Left lung (tissue), 4 donors: ENCODE measurements at regions not wholly inside any gene's neighbourhood (a gene's known extent, or its start where the extent isn't known, plus 50 kb on each side); places are given as distances from the start of the nearest gene placed in this dataset.

ENCODE experiments used
- ATAC-seq: fragments of 200-7000 bp; cut with Tn5 transposase; one replicate; pipeline ENCODE4 v1.9.1; 2020; ENCODE audit warnings: moderate library complexity
- DNase-seq, 4 donors: peaks; one replicate each; pipeline ENCODE4 v3.0.0-alpha.2; 2013 to 2020
- H3K27ac ChIP-seq, 2 donors: fragments of 200-600 bp; sonication (generic) in 1 of 2; one replicate each; pipeline versions ENCODE4 v1.5.0 to v1.8.0; 2020 to 2021
- H3K27me3 ChIP-seq, 2 donors: fragments of 200-600 bp; sonication (generic) in 1 of 2; one replicate each; pipeline versions ENCODE4 v1.5.0 to v1.8.0; 2020 to 2021
- H3K36me3 ChIP-seq, 2 donors: fragments of 200-600 bp; sonication (generic) in 1 of 2; one replicate each; pipeline versions ENCODE4 v1.5.0 to v1.8.0; 2020 to 2021
- H3K4me1 ChIP-seq, 2 donors: fragments of 200-600 bp; one replicate each; pipeline ENCODE4 v1.8.0; 2021
- H3K4me3 ChIP-seq, 2 donors: fragments of 200-600 bp; sonication (generic) in 1 of 2; one replicate each; pipeline versions ENCODE4 v1.5.0 to v1.8.0; 2020 to 2021; ENCODE audit warnings: mild to moderate bottlenecking in 1 of 2
- H3K9me3 ChIP-seq, 2 donors: fragments of 200-600 bp; sonication (generic) in 1 of 2; one replicate each; pipeline versions ENCODE4 v1.5.0 to v1.8.0; 2020 to 2021
- CTCF ChIP-seq, 2 donors: fragments of 200-600 bp; sonication (generic) in 1 of 2; IDR thresholded peaks; one replicate each; pipeline versions ENCODE4 v1.5.0 to v1.8.0; 2021; ENCODE audit warnings: antibody characterized with exemption in 2 of 2
- intact Hi-C, 2 donors: fragments of 100-400 bp; cut with DNase I; formaldehyde crosslinking; loops; one replicate each; pipeline versions ENCODE4 v1.11.2 to v1.14.2; 2022
- donor health status: DM: no; HTN: yes; CAD: no.
- donor health status: DM: no; HTN: no; CAD: no.

- H3K27ac ChIP-seq, result no peak overlapping the region
- no peak for DNase-seq
- H3K9me3 ChIP-seq, result no peaks in the 10 kb centered on the region
- H3K27me3 ChIP-seq, result no peaks in the 10 kb centered on the region
- intact Hi-C loops, result no loop called here
- TF ChIP-seq CTCF (IDR thresholded peaks at IDR 0.05), result no peak
- no peak for ATAC-seq
- H3K4me1 ChIP-seq, result peaks cover 0 to 6% of the 10 kb centered on the region in 2 donors
- H3K36me3 ChIP-seq, result no peaks in the 10 kb centered on the region
- no peak overlapping the region for H3K4me3 ChIP-seq
Observed at GRCh38 chr2:144219979-144220378, 299.9 kb downstream of the ZEB2 start.

GRCh38 chr2:144217853-144218633 is 301.9 kb downstream of the ZEB2 start:
- ATAC-seq, result peak; percentile 37
- intact Hi-C loops, result no loop called here
- Histone ChIP-seq H3K27ac (no peak overlapping the region), H3K4me3 (no peak overlapping the region), H3K36me3 (no peaks in the 10 kb centered on the region), H3K9me3 (no peaks in the 10 kb centered on the region), H3K4me1 (peaks cover 0 to 6% of the 10 kb centered on the region in 2 donors), H3K27me3 (no peaks in the 10 kb centered on the region)
- DNase-seq, result no peak
- TF ChIP-seq CTCF (IDR thresholded peaks at IDR 0.05), result no peak

GRCh38 chr2:144215701-144216675 is 303.9 kb downstream of the ZEB2 start:
- H3K27me3 ChIP-seq, result no peaks in the 10 kb centered on the region
- no peaks in the 10 kb centered on the region for H3K36me3 ChIP-seq
- H3K9me3 ChIP-seq, result no peaks in the 10 kb centered on the region
- intact Hi-C loops, result no loop called here
- no peak overlapping the region for H3K4me3 ChIP-seq
- ATAC-seq (no peak), DNase-seq (no peak)
- H3K27ac ChIP-seq, result no peak overlapping the region
- no peak for TF ChIP-seq CTCF (IDR thresholded peaks at IDR 0.05)
- peaks cover 0 to 6% of the 10 kb centered on the region in 2 donors for H3K4me1 ChIP-seq

- H3K9me3 ChIP-seq, result no peaks in the 10 kb centered on the region
- no peaks in the 10 kb centered on the region for H3K36me3 ChIP-seq
- H3K27me3 ChIP-seq, result no peaks in the 10 kb centered on the region
- ATAC-seq, result no peak
- no peak for DNase-seq
- no peak overlapping the region for H3K4me3 ChIP-seq
- intact Hi-C loops, result no loop called here
- peaks cover 0 to 6% of the 10 kb centered on the region in 2 donors for H3K4me1 ChIP-seq
- TF ChIP-seq CTCF (IDR thresholded peaks at IDR 0.05), result no peak
- H3K27ac ChIP-seq, result no peak overlapping the region
Observed at GRCh38 chr2:144215207-144215606, 304.7 kb downstream of the ZEB2 start.

GRCh38 chr2:144213797-144214196 is 306.1 kb downstream of the ZEB2 start:
- TF ChIP-seq CTCF (IDR thresholded peaks at IDR 0.05), result no peak
- no peak for DNase-seq
- Histone ChIP-seq H3K36me3 (no peaks in the 10 kb centered on the region), H3K4me1 (peaks cover 0 to 6% of the 10 kb centered on the region in 2 donors), H3K4me3 (no peak overlapping the region), H3K9me3 (no peaks in the 10 kb centered on the region), H3K27me3 (no peaks in the 10 kb centered on the region), H3K27ac (no peak overlapping the region)
- no peak for ATAC-seq
- intact Hi-C loops, result no loop called here
